ENCODE measurements at regions not wholly inside any gene's neighbourhood (a gene's known extent, or its start where the extent isn't known, plus 50 kb on each side); places are given as distances from the start of the nearest gene placed in this dataset.
A peak's percentile ranks its signal among the peaks of the same experiment; 100 is the strongest.

- DNase-seq (ENCODE audit: low spot score), result no peak
- H3K36me3 ChIP-seq (ENCODE audit: low read depth), result no peaks in the 10 kb centered on the region
Measured at GRCh38 chr5:170451747-170452365, 52.0 kb upstream of the KCNIP1 start.

GRCh38 chr5:170450061-170450669 lies 53.7 kb upstream of the KCNIP1 start:
- TF ChIP-seq, protein P1, sequence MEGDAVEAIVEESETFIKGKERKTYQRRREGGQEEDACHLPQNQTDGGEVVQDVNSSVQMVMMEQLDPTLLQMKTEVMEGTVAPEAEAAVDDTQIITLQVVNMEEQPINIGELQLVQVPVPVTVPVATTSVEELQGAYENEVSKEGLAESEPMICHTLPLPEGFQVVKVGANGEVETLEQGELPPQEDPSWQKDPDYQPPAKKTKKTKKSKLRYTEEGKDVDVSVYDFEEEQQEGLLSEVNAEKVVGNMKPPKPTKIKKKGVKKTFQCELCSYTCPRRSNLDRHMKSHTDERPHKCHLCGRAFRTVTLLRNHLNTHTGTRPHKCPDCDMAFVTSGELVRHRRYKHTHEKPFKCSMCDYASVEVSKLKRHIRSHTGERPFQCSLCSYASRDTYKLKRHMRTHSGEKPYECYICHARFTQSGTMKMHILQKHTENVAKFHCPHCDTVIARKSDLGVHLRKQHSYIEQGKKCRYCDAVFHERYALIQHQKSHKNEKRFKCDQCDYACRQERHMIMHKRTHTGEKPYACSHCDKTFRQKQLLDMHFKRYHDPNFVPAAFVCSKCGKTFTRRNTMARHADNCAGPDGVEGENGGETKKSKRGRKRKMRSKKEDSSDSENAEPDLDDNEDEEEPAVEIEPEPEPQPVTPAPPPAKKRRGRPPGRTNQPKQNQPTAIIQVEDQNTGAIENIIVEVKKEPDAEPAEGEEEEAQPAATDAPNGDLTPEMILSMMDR (IDR thresholded peaks at IDR 0.05; ENCODE audit: poor library complexity, severe bottlenecking), result no peak
- Histone ChIP-seq H3K9me3 (ENCODE audit: severe bottlenecking) (peaks cover 2% of the 10 kb centered on the region), H3K4me3 (ENCODE audit: severe bottlenecking) (no peak overlapping the region), H3K36me3 (ENCODE audit: low read depth) (no peaks in the 10 kb centered on the region), H3K27ac (ENCODE audit: poor library complexity, severe bottlenecking) (no peak overlapping the region), H3K27me3 (ENCODE audit: insufficient read depth, poor library complexity, severe bottlenecking) (no peaks in the 10 kb centered on the region), H3K4me1 (ENCODE audit: insufficient read depth, poor library complexity, severe bottlenecking) (peaks cover 3% of the 10 kb centered on the region)
- DNase-seq (ENCODE audit: low spot score) (no peak), ATAC-seq (ENCODE audit: low read depth) (no peak)

More at GRCh38 chr5:170451747-170452365, 52.0 kb upstream of the KCNIP1 start:
- Histone ChIP-seq H3K4me1 (ENCODE audit: insufficient read depth, poor library complexity, severe bottlenecking) (peaks cover 3% of the 10 kb centered on the region), H3K27me3 (ENCODE audit: insufficient read depth, poor library complexity, severe bottlenecking) (no peaks in the 10 kb centered on the region), H3K9me3 (ENCODE audit: severe bottlenecking) (peaks cover 2% of the 10 kb centered on the region), H3K27ac (ENCODE audit: poor library complexity, severe bottlenecking) (peak overlapping the region; percentile 18), H3K4me3 (ENCODE audit: severe bottlenecking) (no peak overlapping the region)
- peak; percentile 98 for ATAC-seq (ENCODE audit: low read depth)
- TF ChIP-seq, protein P1 (IDR thresholded peaks at IDR 0.05; ENCODE audit: poor library complexity, severe bottlenecking), result no peak

GRCh38 chr5:170449232-170449631 lies 54.6 kb upstream of the KCNIP1 start:
- Histone ChIP-seq H3K27me3 (ENCODE audit: insufficient read depth, poor library complexity, severe bottlenecking) (no peaks in the 10 kb centered on the region), H3K9me3 (ENCODE audit: severe bottlenecking) (peaks cover 2% of the 10 kb centered on the region), H3K36me3 (ENCODE audit: low read depth) (no peaks in the 10 kb centered on the region), H3K4me1 (ENCODE audit: insufficient read depth, poor library complexity, severe bottlenecking) (peaks cover 3% of the 10 kb centered on the region), H3K27ac (ENCODE audit: poor library complexity, severe bottlenecking) (no peak overlapping the region), H3K4me3 (ENCODE audit: severe bottlenecking) (no peak overlapping the region)
- no peak for ATAC-seq (ENCODE audit: low read depth)
- no peak for DNase-seq (ENCODE audit: low spot score)
- TF ChIP-seq, protein P1 (IDR thresholded peaks at IDR 0.05; ENCODE audit: poor library complexity, severe bottlenecking), result no peak

DNA sequence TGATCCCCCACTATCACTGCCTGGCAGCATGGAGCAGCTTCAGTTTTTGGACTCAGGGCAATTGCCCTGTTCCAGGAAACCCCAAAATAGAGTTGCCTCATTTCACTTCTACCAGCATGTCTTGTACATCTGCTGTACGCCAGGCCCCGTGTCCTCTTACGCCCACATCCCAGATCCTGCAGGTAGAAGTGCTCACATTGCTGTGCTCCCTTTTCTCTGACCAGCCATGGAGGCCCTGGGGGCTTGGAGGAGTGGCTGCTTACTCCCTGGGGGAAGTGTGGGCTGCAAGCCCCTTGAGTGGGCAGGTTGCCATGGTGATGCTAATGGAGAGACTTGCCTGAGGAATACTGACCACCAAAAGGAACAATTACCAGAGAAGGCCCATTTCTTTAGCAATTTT lies 55.6 kb upstream of the KCNIP1 start:
- ATAC-seq (ENCODE audit: low read depth) (no peak), DNase-seq (ENCODE audit: low spot score) (no peak)
- H3K9me3 ChIP-seq (ENCODE audit: severe bottlenecking), result peaks cover 2% of the 10 kb centered on the region
- H3K27ac ChIP-seq (ENCODE audit: poor library complexity, severe bottlenecking), result no peak overlapping the region
- no peak overlapping the region for H3K4me3 ChIP-seq (ENCODE audit: severe bottlenecking)
- H3K4me1 ChIP-seq (ENCODE audit: insufficient read depth, poor library complexity, severe bottlenecking), result peaks cover 3% of the 10 kb centered on the region
- H3K36me3 ChIP-seq (ENCODE audit: low read depth), result no peaks in the 10 kb centered on the region
- TF ChIP-seq, protein P1 (IDR thresholded peaks at IDR 0.05; ENCODE audit: poor library complexity, severe bottlenecking), result no peak
- no peaks in the 10 kb centered on the region for H3K27me3 ChIP-seq (ENCODE audit: insufficient read depth, poor library complexity, severe bottlenecking)

DNA sequence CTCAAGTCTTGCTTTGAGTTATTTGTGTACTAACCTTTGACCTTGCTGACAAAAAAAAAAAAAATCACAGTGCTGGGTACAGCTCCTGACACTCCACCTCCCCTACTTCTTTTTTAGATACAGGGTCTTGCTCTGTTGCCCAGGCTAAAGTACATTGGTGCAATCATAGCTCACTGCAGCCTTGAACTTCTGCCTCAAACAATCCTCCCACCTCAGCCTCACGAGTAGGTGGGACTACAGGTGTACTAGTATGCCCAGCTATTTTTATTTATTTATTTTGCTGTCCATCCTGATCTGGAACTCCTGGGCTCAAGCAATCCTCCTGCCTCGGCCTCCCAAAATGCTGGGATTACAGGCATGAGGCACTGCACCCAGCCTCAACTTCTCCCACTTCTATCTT lies 57.2 kb upstream of the KCNMB1 start:
- peaks cover 2% of the 10 kb centered on the region for H3K9me3 ChIP-seq (ENCODE audit: severe bottlenecking)
- TF ChIP-seq, protein P1 (IDR thresholded peaks at IDR 0.05; ENCODE audit: poor library complexity, severe bottlenecking), result no peak
- H3K36me3 ChIP-seq (ENCODE audit: low read depth), result no peaks in the 10 kb centered on the region
- ATAC-seq (ENCODE audit: low read depth) (no peak), DNase-seq (ENCODE audit: low spot score) (no peak)
- no peaks in the 10 kb centered on the region for H3K27me3 ChIP-seq (ENCODE audit: insufficient read depth, poor library complexity, severe bottlenecking)
- H3K27ac ChIP-seq (ENCODE audit: poor library complexity, severe bottlenecking), result no peak overlapping the region
- no peak overlapping the region for H3K4me3 ChIP-seq (ENCODE audit: severe bottlenecking)
- H3K4me1 ChIP-seq (ENCODE audit: insufficient read depth, poor library complexity, severe bottlenecking), result no peaks in the 10 kb centered on the region
